ENCODE measurements at regions not wholly inside any gene's neighbourhood (a gene's known extent, or its start where the extent isn't known, plus 50 kb on each side); places are given as distances from the start of the nearest gene placed in this dataset.
"Not testable (repeated sequence)": the region's sequence is repeated elsewhere in the genome, so short reads cannot be mapped to it uniquely, and the experiment has no call there.

- H3K27ac ChIP-seq (ENCODE audit: low read length), result no peak overlapping the region
- no peak overlapping the region for H3K9ac ChIP-seq (ENCODE audit: low read depth, low read length)
- no peaks in the 10 kb centered on the region for H3K4me1 ChIP-seq (ENCODE audit: insufficient read depth, low read length)
Observed at GRCh38 chr5:155678371-155678770, 648.6 kb upstream of the SGCD start.

GRCh38 chr5:155679530-155679929 lies 647.4 kb upstream of the SGCD start:
- Histone ChIP-seq H3K4me1 (ENCODE audit: insufficient read depth, low read length) (no peaks in the 10 kb centered on the region), H3K9me3 (ENCODE audit: insufficient read depth, low read depth, low read length) (no peaks in the 10 kb centered on the region), H3K27ac (ENCODE audit: low read length) (no peak overlapping the region), H3K9ac (ENCODE audit: low read depth, low read length) (no peak overlapping the region), H3K36me3 (ENCODE audit: insufficient read depth, low read depth, low read length) (no peaks in the 10 kb centered on the region), H3K27me3 (ENCODE audit: insufficient read depth, low read length) (no peaks in the 10 kb centered on the region), H3K4me3 (ENCODE audit: low read length) (no peak overlapping the region)

More at GRCh38 chr5:155678371-155678770, 648.6 kb upstream of the SGCD start:
- Histone ChIP-seq H3K4me3 (ENCODE audit: low read length) (no peak overlapping the region), H3K27me3 (ENCODE audit: insufficient read depth, low read length) (no peaks in the 10 kb centered on the region), H3K36me3 (ENCODE audit: insufficient read depth, low read depth, low read length) (no peaks in the 10 kb centered on the region), H3K9me3 (ENCODE audit: insufficient read depth, low read depth, low read length) (no peaks in the 10 kb centered on the region)

GRCh38 chr5:155684417-155684816 lies 642.5 kb upstream of the SGCD start:
- H3K9me3 ChIP-seq (ENCODE audit: insufficient read depth, low read depth, low read length), result no peaks in the 10 kb centered on the region

GRCh38 chr5:155686131-155686530 lies 640.8 kb upstream of the SGCD start:
- H3K27ac ChIP-seq (ENCODE audit: low read length), result no peak overlapping the region
- H3K36me3 ChIP-seq (ENCODE audit: insufficient read depth, low read depth, low read length), result no peaks in the 10 kb centered on the region
- no peaks in the 10 kb centered on the region for H3K4me1 ChIP-seq (ENCODE audit: insufficient read depth, low read length)
- no peak overlapping the region for H3K4me3 ChIP-seq (ENCODE audit: low read length)
- no peak overlapping the region for H3K9ac ChIP-seq (ENCODE audit: low read depth, low read length)
- H3K9me3 ChIP-seq (ENCODE audit: insufficient read depth, low read depth, low read length), result no peaks in the 10 kb centered on the region
- no peaks in the 10 kb centered on the region for H3K27me3 ChIP-seq (ENCODE audit: insufficient read depth, low read length)

More at GRCh38 chr5:155684417-155684816, 642.5 kb upstream of the SGCD start:
- Histone ChIP-seq H3K27me3 (ENCODE audit: insufficient read depth, low read length) (no peaks in the 10 kb centered on the region), H3K36me3 (ENCODE audit: insufficient read depth, low read depth, low read length) (no peaks in the 10 kb centered on the region), H3K27ac (ENCODE audit: low read length) (no peak overlapping the region), H3K4me1 (ENCODE audit: insufficient read depth, low read length) (no peaks in the 10 kb centered on the region), H3K9ac (ENCODE audit: low read depth, low read length) (no peak overlapping the region), H3K4me3 (ENCODE audit: low read length) (no peak overlapping the region)

- H3K4me3 ChIP-seq (ENCODE audit: low read length), result no peak overlapping the region
- H3K27me3 ChIP-seq (ENCODE audit: insufficient read depth, low read length), result no peaks in the 10 kb centered on the region
- H3K27ac ChIP-seq (ENCODE audit: low read length), result no peak overlapping the region
Observed at GRCh38 chr5:155689406-155689805, 637.6 kb upstream of the SGCD start.

GRCh38 chr5:155696362-155696761 lies 630.6 kb upstream of the SGCD start:
- H3K9me3 ChIP-seq (ENCODE audit: insufficient read depth, low read depth, low read length), result no peaks in the 10 kb centered on the region
- H3K27ac ChIP-seq (ENCODE audit: low read length), result no peak overlapping the region
- H3K36me3 ChIP-seq (ENCODE audit: insufficient read depth, low read depth, low read length), result no peaks in the 10 kb centered on the region
- H3K27me3 ChIP-seq (ENCODE audit: insufficient read depth, low read length), result no peaks in the 10 kb centered on the region
- H3K9ac ChIP-seq (ENCODE audit: low read depth, low read length), result no peak overlapping the region
- H3K4me3 ChIP-seq (ENCODE audit: low read length), result no peak overlapping the region
- H3K4me1 ChIP-seq (ENCODE audit: insufficient read depth, low read length), result no peaks in the 10 kb centered on the region

More at GRCh38 chr5:155689406-155689805, 637.6 kb upstream of the SGCD start:
- no peak overlapping the region for H3K9ac ChIP-seq (ENCODE audit: low read depth, low read length)
- H3K9me3 ChIP-seq (ENCODE audit: insufficient read depth, low read depth, low read length), result no peaks in the 10 kb centered on the region
- H3K36me3 ChIP-seq (ENCODE audit: insufficient read depth, low read depth, low read length), result no peaks in the 10 kb centered on the region
- H3K4me1 ChIP-seq (ENCODE audit: insufficient read depth, low read length), result no peaks in the 10 kb centered on the region

GRCh38 chr5:155697236-155697635 lies 629.7 kb upstream of the SGCD start:
- Histone ChIP-seq H3K4me3 (ENCODE audit: low read length) (no peak overlapping the region), H3K27ac (ENCODE audit: low read length) (no peak overlapping the region), H3K9ac (ENCODE audit: low read depth, low read length) (no peak overlapping the region), H3K9me3 (ENCODE audit: insufficient read depth, low read depth, low read length) (no peaks in the 10 kb centered on the region), H3K36me3 (ENCODE audit: insufficient read depth, low read depth, low read length) (no peaks in the 10 kb centered on the region), H3K27me3 (ENCODE audit: insufficient read depth, low read length) (no peaks in the 10 kb centered on the region), H3K4me1 (ENCODE audit: insufficient read depth, low read length) (no peaks in the 10 kb centered on the region)

GRCh38 chr5:155699385-155699784 lies 627.6 kb upstream of the SGCD start:
- H3K27me3 ChIP-seq (ENCODE audit: insufficient read depth, low read length), result no peaks in the 10 kb centered on the region
- H3K4me1 ChIP-seq (ENCODE audit: insufficient read depth, low read length), result no peaks in the 10 kb centered on the region
- H3K27ac ChIP-seq (ENCODE audit: low read length), result no peak overlapping the region
- H3K9ac ChIP-seq (ENCODE audit: low read depth, low read length), result no peak overlapping the region
- no peak overlapping the region for H3K4me3 ChIP-seq (ENCODE audit: low read length)
- H3K9me3 ChIP-seq (ENCODE audit: insufficient read depth, low read depth, low read length), result no peaks in the 10 kb centered on the region
- no peaks in the 10 kb centered on the region for H3K36me3 ChIP-seq (ENCODE audit: insufficient read depth, low read depth, low read length)

- Histone ChIP-seq H3K9me3 (ENCODE audit: insufficient read depth, low read depth, low read length) (no peaks in the 10 kb centered on the region), H3K36me3 (ENCODE audit: insufficient read depth, low read depth, low read length) (no peaks in the 10 kb centered on the region), H3K27me3 (ENCODE audit: insufficient read depth, low read length) (no peaks in the 10 kb centered on the region), H3K27ac (ENCODE audit: low read length) (no peak overlapping the region), H3K4me1 (ENCODE audit: insufficient read depth, low read length) (no peaks in the 10 kb centered on the region), H3K4me3 (ENCODE audit: low read length) (no peak overlapping the region), H3K9ac (ENCODE audit: low read depth, low read length) (no peak overlapping the region)
Observed at GRCh38 chr5:155700333-155700732, 626.6 kb upstream of the SGCD start.

- no peak overlapping the region for H3K27ac ChIP-seq (ENCODE audit: low read length)
- H3K9me3 ChIP-seq (ENCODE audit: insufficient read depth, low read depth, low read length), result no peaks in the 10 kb centered on the region
- peaks cover 4% of the 10 kb centered on the region; the same call in 1 of the 2 replicates for H3K4me1 ChIP-seq (ENCODE audit: insufficient read depth, low read length)
- no peak overlapping the region for H3K9ac ChIP-seq (ENCODE audit: low read depth, low read length)
- H3K27me3 ChIP-seq (ENCODE audit: insufficient read depth, low read length), result no peaks in the 10 kb centered on the region
- H3K4me3 ChIP-seq (ENCODE audit: low read length), result no peak overlapping the region
- H3K36me3 ChIP-seq (ENCODE audit: insufficient read depth, low read depth, low read length), result no peaks in the 10 kb centered on the region
Observed at GRCh38 chr5:155711882-155712281, 615.1 kb upstream of the SGCD start.

- not testable (repeated sequence) for H3K4me1 ChIP-seq (ENCODE audit: insufficient read depth, low read length); H3K27ac ChIP-seq (ENCODE audit: low read length)
Observed at GRCh38 chr5:155714435-155714834, 612.5 kb upstream of the SGCD start.

GRCh38 chr5:155726267-155726666 lies 600.7 kb upstream of the SGCD start:
- Histone ChIP-seq H3K4me1 (ENCODE audit: insufficient read depth, low read length) (peaks cover 3% of the 10 kb centered on the region; the same call in 1 of the 2 replicates), H3K9ac (ENCODE audit: low read depth, low read length) (no peak overlapping the region), H3K27ac (ENCODE audit: low read length) (no peak overlapping the region), H3K4me3 (ENCODE audit: low read length) (no peak overlapping the region), H3K9me3 (ENCODE audit: insufficient read depth, low read depth, low read length) (no peaks in the 10 kb centered on the region), H3K27me3 (ENCODE audit: insufficient read depth, low read length) (peaks cover 91% of the 10 kb centered on the region), H3K36me3 (ENCODE audit: insufficient read depth, low read depth, low read length) (no peaks in the 10 kb centered on the region)

More at GRCh38 chr5:155714435-155714834, 612.5 kb upstream of the SGCD start:
- not testable (repeated sequence) for H3K4me3 ChIP-seq (ENCODE audit: low read length); H3K36me3 ChIP-seq (ENCODE audit: insufficient read depth, low read depth, low read length); H3K9me3 ChIP-seq (ENCODE audit: insufficient read depth, low read depth, low read length); H3K27me3 ChIP-seq (ENCODE audit: insufficient read depth, low read length); H3K9ac ChIP-seq (ENCODE audit: low read depth, low read length)
